GM18858 (cell line): ENCODE measurements at regions not wholly inside any gene's neighbourhood (a gene's known extent, or its start where the extent isn't known, plus 50 kb on each side); places are given as distances from the start of the nearest gene placed in this dataset.
"Not testable (repeated sequence)": the region's sequence is repeated elsewhere in the genome, so short reads cannot be mapped to it uniquely, and the experiment has no call there.

ENCODE experiments used
- ATAC-seq: cut with Tn5 transposase; IDR thresholded peaks from one replicate; pipeline ENCODE4 v1.9.1; 2021; ENCODE audit not compliant: unreplicated experiment

- no peak for ATAC-seq
Observed at GRCh38 chr5:38149815-38150195, 108.6 kb upstream of the EGFLAM start.

DNA sequence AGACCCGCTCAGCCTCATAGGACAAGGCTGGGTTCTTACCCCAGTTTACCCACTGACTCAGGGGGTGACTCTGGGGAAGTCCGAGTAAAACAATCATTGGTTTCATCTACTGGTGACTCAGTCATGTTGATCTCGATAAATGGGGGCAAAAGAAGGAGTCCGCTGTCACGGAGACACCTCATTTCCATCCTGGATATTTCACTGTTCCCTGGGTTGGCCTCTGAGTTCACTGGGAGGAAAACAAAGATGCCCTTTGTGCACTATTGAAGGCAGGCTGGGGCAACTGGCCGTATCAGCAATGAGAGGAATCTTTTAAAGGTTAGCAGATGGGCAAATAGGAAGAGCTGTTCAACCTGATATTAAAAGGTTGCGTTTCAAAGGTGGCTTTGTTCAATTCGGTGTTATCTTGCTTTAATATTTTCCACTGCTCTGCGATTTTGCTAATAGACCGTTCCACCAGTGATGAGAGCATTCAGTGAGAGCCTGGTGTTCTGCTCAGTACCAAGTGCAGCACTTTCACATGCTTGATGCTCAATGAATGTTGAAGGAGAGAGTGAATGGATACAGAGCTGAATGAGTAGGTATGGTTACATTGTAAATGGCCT, 110.2 kb upstream of the EGFLAM start:
- ATAC-seq, result no peak

- no peak for ATAC-seq
Observed at GRCh38 chr5:38143384-38143783, 115.0 kb upstream of the EGFLAM start.

GRCh38 chr5:38141665-38142064, 116.7 kb upstream of the EGFLAM start:
- ATAC-seq, result no peak

GRCh38 chr5:38138574-38138973, 119.8 kb upstream of the EGFLAM start:
- no peak for ATAC-seq

- no peak for ATAC-seq
Observed at GRCh38 chr5:38135486-38136039, 122.8 kb upstream of the EGFLAM start.

GRCh38 chr5:38134810-38135209, 123.5 kb upstream of the EGFLAM start:
- ATAC-seq, result no peak

DNA sequence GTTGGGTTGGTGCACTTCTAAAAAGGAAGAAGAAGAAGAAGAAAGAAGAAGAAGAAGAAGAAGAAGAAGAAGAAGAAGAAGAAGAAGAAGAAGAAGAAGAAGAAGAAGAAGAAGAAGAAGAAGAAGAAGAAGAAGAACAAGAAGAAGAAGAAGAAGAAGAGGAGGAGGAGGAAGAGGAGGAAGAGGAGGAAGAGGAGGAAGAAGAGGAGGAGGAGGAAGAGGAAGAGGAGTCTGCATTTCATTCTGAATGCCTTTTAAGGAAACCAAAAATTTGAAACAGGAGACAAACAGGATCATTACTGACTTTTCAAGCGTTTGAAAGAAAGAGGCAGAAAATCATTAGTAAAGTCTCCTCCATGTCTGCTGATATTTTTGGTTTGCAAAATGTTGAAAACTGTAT, 124.1 kb upstream of the EGFLAM start:
- ATAC-seq, result not testable (repeated sequence)

DNA sequence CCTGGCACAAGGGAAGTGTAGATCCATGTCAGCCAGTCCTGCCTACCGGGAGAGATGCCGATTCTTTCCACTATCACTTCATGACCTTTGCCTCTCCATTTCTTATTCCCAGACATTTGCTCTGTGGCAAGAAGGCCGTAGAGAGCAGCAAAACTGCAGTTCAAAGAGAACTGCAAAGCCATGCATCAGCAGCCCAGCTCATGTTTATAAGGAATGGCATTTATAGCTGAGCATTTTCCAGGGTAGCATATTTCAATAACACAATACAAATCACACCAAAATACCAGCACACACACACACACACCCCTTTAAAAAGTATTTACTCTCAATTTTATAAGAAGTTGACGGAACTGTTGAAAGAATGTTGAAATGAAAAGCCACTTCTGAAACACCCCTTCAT, 126.7 kb upstream of the EGFLAM start:
- ATAC-seq, result no peak

- no peak for ATAC-seq
Observed at GRCh38 chr5:38124321-38124720, 134.0 kb upstream of the EGFLAM start.

DNA sequence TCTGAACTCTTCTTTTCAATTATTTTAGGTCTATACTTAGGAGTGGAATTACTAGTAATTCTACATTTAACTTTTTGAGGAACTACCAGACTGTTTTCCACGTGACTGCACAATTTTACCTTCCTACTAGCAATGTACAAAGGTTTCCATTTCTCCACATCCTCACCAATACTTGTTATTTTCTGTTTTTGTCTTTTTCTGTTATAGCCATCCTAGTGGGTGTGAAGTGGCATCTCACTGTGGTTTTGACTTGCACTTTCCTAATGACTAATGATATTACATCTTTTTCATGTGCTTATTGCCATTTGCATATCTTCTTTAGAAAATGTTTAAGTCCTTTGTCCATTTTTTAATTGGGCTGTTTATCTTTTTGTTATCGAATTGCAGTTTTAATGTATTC, 136.9 kb upstream of the EGFLAM start:
- peak; percentile 72 for ATAC-seq

DNA sequence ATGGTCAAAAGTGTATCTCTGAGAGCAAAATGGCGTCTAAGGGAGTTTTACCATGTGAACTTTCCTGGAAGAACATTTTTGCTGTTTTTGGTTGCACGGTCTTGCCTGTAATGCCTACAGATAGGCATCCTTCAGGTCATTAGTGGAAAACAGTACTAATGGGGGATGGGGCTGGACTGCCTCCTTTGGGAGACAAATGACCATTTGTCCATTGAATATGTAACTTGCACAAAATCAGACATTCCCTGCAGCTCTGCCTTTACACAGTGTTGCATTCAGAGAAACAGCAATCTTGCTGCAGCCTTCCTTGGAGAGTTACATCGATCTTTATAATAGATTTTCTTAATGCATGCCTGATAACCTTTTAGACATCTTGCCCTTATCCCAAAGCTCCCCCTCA, 138.5 kb upstream of the EGFLAM start:
- no peak for ATAC-seq

DNA sequence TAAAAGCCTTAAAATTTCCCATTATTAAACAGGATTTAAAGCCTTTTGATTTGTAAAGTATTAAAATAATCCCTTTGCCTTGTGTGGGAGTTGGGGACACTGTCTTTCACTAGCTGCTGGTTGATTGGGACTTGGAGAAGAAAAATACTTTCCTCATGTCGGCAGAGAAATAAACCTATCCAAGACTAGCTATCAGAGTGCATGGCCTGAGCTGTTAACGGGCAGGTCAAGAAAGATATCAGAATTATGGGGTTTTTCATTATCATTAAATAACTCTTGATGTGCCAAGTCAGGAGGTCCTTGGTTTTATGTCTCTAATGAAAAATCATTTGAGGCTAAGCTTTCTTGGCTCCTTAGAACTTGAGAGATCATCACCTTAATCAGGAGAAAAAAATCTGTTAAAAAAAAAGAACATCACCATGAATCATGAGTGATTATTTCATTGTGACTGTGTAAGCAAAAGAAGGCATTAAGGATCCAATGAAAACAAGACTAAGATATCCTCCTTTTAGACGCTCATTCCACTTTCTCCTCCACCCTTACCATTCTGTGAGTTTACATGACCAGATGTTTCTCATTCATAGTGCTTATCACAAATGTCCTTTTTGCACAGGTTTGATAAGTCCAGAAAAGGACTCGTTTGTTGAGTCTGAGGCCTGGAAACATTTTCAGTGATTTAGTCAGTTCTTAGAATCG, 140.4 kb upstream of the EGFLAM start:
- ATAC-seq, result no peak

DNA sequence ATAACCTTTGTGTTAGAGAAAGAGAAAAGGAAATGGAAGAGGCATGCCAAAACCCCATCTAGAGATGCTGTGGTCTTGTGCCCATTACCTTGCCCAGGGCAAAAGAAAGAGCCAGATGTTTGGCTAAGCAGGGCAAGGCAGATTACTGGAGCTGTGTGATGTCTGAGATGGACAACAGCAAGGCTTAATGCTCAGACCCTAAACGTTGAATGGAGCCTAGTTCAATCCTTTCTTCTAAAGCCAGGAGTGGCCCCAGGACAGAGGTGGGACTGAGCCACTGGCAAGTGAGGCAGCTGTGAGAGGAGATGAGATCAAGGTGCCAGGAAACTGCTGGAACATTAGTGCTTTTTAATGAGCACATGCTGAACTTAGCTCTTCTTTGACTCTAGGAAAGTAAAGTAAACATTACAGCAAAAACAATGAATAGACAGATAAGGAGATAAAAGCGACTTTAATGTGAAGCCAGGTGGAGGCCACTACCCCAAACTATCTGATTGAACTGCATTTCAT, 143.0 kb upstream of the EGFLAM start:
- ATAC-seq, result no peak

GRCh38 chr5:38113880-38114279, 144.5 kb upstream of the EGFLAM start:
- ATAC-seq, result no peak

DNA sequence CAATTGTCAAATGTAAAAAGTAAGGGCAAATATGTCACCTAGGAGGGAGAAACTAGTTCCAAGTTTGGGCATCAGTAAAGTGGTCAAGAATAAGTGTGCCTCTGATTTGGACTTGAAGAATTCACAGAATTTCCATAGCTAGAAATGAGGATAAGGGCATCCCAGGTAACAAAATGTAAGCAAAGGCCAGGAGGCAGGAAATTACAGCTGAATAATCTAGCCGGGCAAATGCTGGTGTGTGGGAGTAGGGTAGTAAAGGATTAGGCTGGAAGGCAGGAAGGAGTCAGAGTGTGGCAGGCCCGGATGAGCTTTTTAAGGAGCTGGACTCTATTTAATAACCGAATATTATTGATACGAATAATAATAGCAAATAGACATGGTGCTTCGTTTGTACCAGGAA, 144.9 kb upstream of the EGFLAM start:
- ATAC-seq, result no peak

DNA sequence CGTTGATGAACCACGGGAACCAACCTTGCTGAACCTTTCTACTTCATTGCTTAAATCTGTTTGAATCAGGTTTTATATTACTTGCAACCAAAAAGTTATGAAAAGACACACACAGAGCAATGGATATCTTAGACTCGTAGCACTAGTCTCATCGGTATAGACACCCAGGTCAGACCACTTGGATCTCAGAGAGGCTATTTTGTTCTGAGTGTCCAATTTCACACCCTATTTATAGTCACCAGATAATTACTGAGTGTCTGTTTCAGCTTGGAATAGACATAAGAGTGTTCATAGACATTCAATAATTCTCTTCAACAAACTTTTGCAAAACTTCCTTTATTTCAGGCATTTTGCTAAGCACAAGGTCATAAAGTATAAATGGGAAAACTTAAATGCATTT, 145.4 kb upstream of the EGFLAM start:
- no peak for ATAC-seq

DNA sequence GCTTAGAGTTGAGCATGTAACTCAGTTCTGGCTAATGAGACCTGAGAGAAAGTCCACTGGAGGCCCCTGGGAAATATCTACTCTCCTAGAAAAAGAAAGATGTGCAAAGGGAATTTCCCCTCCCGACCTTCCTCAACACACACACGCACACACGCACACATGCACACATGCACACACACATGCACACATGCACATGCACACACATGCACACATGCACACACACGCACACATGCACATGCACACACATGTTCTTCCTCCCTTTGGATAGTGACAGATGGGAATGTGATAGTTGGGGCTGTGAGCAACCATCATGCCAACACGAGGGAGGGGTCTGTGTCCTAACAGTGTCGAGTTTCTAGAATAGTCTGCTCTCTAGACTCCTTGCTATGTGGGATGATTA, 148.2 kb upstream of the EGFLAM start:
- ATAC-seq, result no peak

DNA sequence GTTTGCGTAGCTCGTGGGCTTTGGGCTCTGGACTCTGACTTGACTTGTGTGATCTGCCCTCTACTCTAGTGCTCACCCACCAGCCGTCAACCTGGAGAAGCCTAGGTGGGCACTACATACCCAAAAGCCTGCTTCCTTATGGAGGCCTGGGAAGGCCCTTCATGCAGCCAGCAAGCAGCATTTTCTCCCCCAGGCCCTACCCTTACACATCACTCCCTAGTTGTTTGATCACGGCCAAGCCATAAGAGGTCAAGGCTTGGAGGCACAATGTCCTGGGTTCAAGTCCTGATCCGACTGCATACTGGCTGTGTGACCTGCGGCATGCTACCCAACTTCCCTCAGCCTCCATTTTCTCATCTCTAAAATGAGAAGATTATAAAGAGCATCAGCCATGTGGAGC, 151.3 kb upstream of the EGFLAM start:
- ATAC-seq, result no peak

GRCh38 chr5:38105801-38106200, 152.6 kb upstream of the EGFLAM start:
- ATAC-seq, result no peak

DNA sequence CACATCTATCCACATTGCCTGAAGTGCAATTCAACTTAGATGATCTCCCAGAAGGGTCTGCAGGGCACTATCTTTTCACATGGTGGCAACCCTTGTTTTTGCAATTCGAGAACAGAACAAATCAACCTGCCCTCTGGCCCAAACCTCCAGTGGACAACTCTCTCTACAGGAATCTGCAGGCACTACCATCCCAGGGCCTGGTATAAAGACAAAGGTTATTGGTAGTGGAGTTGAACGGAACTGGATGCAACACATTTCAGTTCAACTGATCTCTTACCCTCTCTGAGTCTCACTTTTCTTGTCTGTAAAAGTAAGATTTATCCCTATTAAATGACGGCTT, 153.2 kb upstream of the EGFLAM start:
- ATAC-seq, result no peak

DNA sequence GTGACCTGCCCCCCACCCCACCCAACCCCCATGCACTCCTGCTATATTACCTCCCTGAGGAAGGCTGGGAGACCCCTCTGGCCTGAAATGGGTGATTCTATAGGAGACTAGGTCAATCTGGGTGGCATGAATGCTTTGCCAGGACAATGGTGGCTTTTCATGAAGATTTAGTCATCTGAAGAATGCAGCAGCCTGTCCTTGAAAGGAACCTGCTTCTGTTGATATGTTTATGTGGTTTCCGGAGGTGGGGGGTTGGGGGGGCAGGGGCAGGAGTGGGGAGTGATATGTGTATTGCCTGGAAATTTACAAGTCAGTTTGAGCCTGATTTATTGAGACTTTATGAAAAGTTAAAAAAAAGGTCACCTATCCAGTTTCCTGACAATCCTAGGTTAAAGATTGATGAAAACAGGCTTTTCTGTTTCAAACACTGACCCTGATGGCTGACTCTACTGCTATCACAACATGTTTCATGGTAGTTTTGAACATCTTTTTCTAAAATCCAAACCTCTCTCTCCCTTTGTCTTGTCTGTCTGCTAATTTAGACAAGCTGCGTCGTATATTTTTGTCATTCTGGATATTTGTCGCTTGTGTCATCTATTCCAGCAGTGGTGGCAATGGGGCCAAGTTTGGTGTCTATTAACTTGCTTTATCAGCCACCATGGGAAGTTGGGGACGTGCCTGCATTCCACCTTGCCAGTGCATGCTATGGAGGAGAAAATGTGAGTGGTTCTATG, 153.7 kb upstream of the EGFLAM start:
- ATAC-seq, result no peak
